ENCODE measurements at regions not wholly inside any gene's neighbourhood (a gene's known extent, or its start where the extent isn't known, plus 50 kb on each side); places are given as distances from the start of the nearest gene placed in this dataset.
A peak's percentile ranks its signal among the peaks of the same experiment; 100 is the strongest.
"Not testable (repeated sequence)": the region's sequence is repeated elsewhere in the genome, so short reads cannot be mapped to it uniquely, and the experiment has no call there.

- peaks cover 18% of the 10 kb centered on the region for H3K36me3 ChIP-seq (ENCODE audit: insufficient read depth, low read length)
- POLR2A ChIA-PET = interaction anchor here (0.6 kb wide), 1 partner anchor 244 kb away, joined by 3 read pairs; no protein-coding TSS in a partner anchor
- DNase-seq (ENCODE audit: low spot score) = no peak
- no peaks in the 10 kb centered on the region for H3K9me3 ChIP-seq (ENCODE audit: low read length)
- peaks cover 13% of the 10 kb centered on the region; the same call in 1 of the 2 replicates for H3K79me2 ChIP-seq (ENCODE audit: insufficient read depth, low read depth, low read length)
- no peaks in the 10 kb centered on the region for H3K4me1 ChIP-seq (ENCODE audit: insufficient read depth, low read length, poor library complexity, severe bottlenecking)
- CTCF ChIA-PET (ENCODE audit: unreplicated experiment) = no interaction called here
- intact Hi-C loops (cut with micrococcal nuclease; ENCODE audit: unreplicated experiment) = no loop called here
- no peak overlapping the region for H2AFZ ChIP-seq (ENCODE audit: low read length)
- TF ChIP-seq EZH2phosphoT487 (IDR thresholded peaks at IDR 0.05; ENCODE audit: borderline replicate concordance, low read depth, low read length) (no peak), CTCF (conservative IDR thresholded peaks at IDR 0.05; ENCODE audit: low read length) (no peak)
- H3K4me3 ChIP-seq (ENCODE audit: low read depth, low read length, poor library complexity, severe bottlenecking) = no peak overlapping the region
- H4K20me1 ChIP-seq (ENCODE audit: insufficient read depth, low read length) = no peaks in the 10 kb centered on the region
- no peak overlapping the region for H3K27ac ChIP-seq (ENCODE audit: low read depth, low read length, poor library complexity, severe bottlenecking)
- BruUV-seq (replicated peaks) = TSS peak; percentile 25
- H3K4me2 ChIP-seq (ENCODE audit: low read length) = no peak overlapping the region
- H3K9me2 ChIP-seq (ENCODE audit: insufficient read depth, low read length) = no peaks in the 10 kb centered on the region
Measured at GRCh38 chr3:48069339-48069738, 53.1 kb upstream of the MAP4 start.

GRCh38 chr3:48068886-48069285 is 52.7 kb upstream of the MAP4 start:
- Histone ChIP-seq H2AFZ (ENCODE audit: low read length) (no peak overlapping the region), H3K9me2 (ENCODE audit: insufficient read depth, low read length) (no peaks in the 10 kb centered on the region), H3K79me2 (ENCODE audit: insufficient read depth, low read depth, low read length) (peaks cover 13% of the 10 kb centered on the region; the same call in 1 of the 2 replicates), H4K20me1 (ENCODE audit: insufficient read depth, low read length) (no peaks in the 10 kb centered on the region), H3K36me3 (ENCODE audit: insufficient read depth, low read length) (peaks cover 18% of the 10 kb centered on the region), H3K4me1 (ENCODE audit: insufficient read depth, low read length, poor library complexity, severe bottlenecking) (no peaks in the 10 kb centered on the region), H3K9me3 (ENCODE audit: low read length) (no peaks in the 10 kb centered on the region), H3K4me2 (ENCODE audit: low read length) (no peak overlapping the region), H3K27ac (ENCODE audit: low read depth, low read length, poor library complexity, severe bottlenecking) (no peak overlapping the region), H3K4me3 (ENCODE audit: low read depth, low read length, poor library complexity, severe bottlenecking) (no peak overlapping the region)
- BruUV-seq (replicated peaks) = no TSS peak
- ChIA-PET CTCF (ENCODE audit: unreplicated experiment) (no interaction called here), POLR2A (interaction anchor here (0.6 kb wide), 2 partner anchors 120 to 244 kb away, joined by 3 read pairs; no protein-coding TSS in a partner anchor)
- DNase-seq (ENCODE audit: low spot score) = no peak
- TF ChIP-seq EZH2phosphoT487 (IDR thresholded peaks at IDR 0.05; ENCODE audit: borderline replicate concordance, low read depth, low read length) (no peak), CTCF (conservative IDR thresholded peaks at IDR 0.05; ENCODE audit: low read length) (no peak)
- intact Hi-C loops (cut with micrococcal nuclease; ENCODE audit: unreplicated experiment) = no loop called here

- H3K4me1 ChIP-seq (ENCODE audit: insufficient read depth, low read length, poor library complexity, severe bottlenecking); H2AFZ ChIP-seq (ENCODE audit: low read length); DNase-seq (ENCODE audit: low spot score); H3K4me2 ChIP-seq (ENCODE audit: low read length); BruUV-seq (replicated peaks); H3K9me2 ChIP-seq (ENCODE audit: insufficient read depth, low read length); CTCF ChIA-PET (ENCODE audit: unreplicated experiment); H3K9me3 ChIP-seq (ENCODE audit: low read length); intact Hi-C loops (cut with micrococcal nuclease; ENCODE audit: unreplicated experiment); H3K79me2 ChIP-seq (ENCODE audit: insufficient read depth, low read depth, low read length); H3K27ac ChIP-seq (ENCODE audit: low read depth, low read length, poor library complexity, severe bottlenecking); H4K20me1 ChIP-seq (ENCODE audit: insufficient read depth, low read length); H3K4me3 ChIP-seq (ENCODE audit: low read depth, low read length, poor library complexity, severe bottlenecking): not testable (repeated sequence)
- H3K36me3 ChIP-seq (ENCODE audit: insufficient read depth, low read length) = peaks cover 18% of the 10 kb centered on the region
- POLR2A ChIA-PET = interaction anchor here (0.6 to 0.7 kb wide), 3 partner anchors 16 to 729 kb away, joined by 3 to 6 read pairs (median 3); no protein-coding TSS in a partner anchor
Measured at GRCh38 chr3:48068320-48068719, 52.1 kb upstream of the MAP4 start.

All from OCI-LY7 (cell line).